ENCODE measurements at regions not wholly inside any gene's neighbourhood (a gene's known extent, or its start where the extent isn't known, plus 50 kb on each side); places are given as distances from the start of the nearest gene placed in this dataset.

DNA sequence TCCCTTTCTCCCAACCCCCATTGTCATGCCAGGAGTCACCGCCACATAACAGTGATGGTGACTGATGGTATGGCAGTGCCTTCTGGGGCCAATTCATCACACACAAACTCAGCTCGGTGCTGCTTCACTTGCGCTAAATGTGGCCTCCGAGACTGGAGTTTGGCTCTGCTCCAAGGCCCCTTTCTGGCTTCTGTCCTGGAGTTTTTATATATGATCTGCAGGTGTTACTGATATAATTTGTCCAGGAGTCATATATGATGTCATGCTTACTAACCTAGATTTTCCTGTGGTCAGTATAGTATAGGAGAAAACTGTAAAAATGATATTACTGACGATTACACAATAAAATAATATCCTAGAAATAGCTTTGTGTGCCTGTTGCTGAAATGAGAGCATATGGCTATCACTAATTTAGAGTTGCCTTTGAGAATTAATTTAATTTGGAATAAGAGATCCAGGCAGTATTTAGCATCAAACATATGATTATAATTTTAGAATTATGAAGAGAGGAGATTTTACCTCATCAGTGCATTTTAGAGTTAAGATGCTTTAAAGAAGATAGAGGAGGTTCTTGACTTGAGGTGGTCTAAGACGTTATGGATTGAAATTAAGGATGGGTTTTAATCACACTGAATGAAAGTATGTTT lies 334.1 kb upstream of the CD180 start:
- no peak overlapping the region for H3K4me3 ChIP-seq (ENCODE audit: low read depth in 2 of 2, low read length in 1 of 2)
- no peaks in the 10 kb centered on the region for H3K27me3 ChIP-seq (ENCODE audit: insufficient read depth)
- H4K20me1 ChIP-seq (ENCODE audit: insufficient read depth): no peaks in the 10 kb centered on the region
- WGBS (ENCODE audit: low lambda C conversion rate): 10% methylated on average over 6 of the region's 6 CpGs
- H3K4me2 ChIP-seq: no peak overlapping the region
- H3K36me3 ChIP-seq (replicated peaks in 1 of 2; ENCODE audit: control insufficient read depth in 1 of 2, insufficient read depth in 2 of 2, low read length in 1 of 2): no peaks in the 10 kb centered on the region
- ChIA-PET POLR2A (interaction anchor here (1.4 kb wide), 1 partner anchor 685 kb away, joined by 3 read pairs; the partner anchor contains the start of gene PIK3R1), CTCF (interaction anchor here (0.7 to 2.0 kb wide), 7 partner anchors 17 to 741 kb away, joined by 3 to 7 read pairs (median 3); no protein-coding TSS in a partner anchor)
- TF ChIP-seq RAD21 (IDR thresholded peaks at IDR 0.05; ENCODE audit: low read length) (peak; percentile 44), RXRA (IDR thresholded peaks at IDR 0.05; ENCODE audit: borderline replicate concordance, low read depth) (no peak), ELF1 (IDR thresholded peaks at IDR 0.05) (no peak), MXI1 (IDR thresholded peaks at IDR 0.05; ENCODE audit: low read depth, low read length) (0 out of 2 replicates have a peak, but pooled peaks have one; percentile 23), CHD2 (IDR thresholded peaks at IDR 0.05; ENCODE audit: low read length, partially characterized antibody) (peak; percentile 56), EP300 (IDR thresholded peaks at IDR 0.05; ENCODE audit: borderline replicate concordance in 1 of 2, low read depth in 1 of 2, low read length in 1 of 2) (peak in 1 of 2 experiments; percentile 70; a peak in 1 of 4 replicates), EZH2phosphoT487 (IDR thresholded peaks at IDR 0.05; ENCODE audit: borderline replicate concordance, low read depth) (no peak), MEF2A (IDR thresholded peaks at IDR 0.05; ENCODE audit: borderline replicate concordance, low read depth) (no peak), GATA2 (CRISPR knock-in tag; IDR thresholded peaks at IDR 0.05) (0 out of 2 replicates have a peak, but pooled peaks have one; percentile 33), GABPA (IDR thresholded peaks at IDR 0.05; ENCODE audit: low read depth) (no peak), RCOR1 (IDR thresholded peaks at IDR 0.05; ENCODE audit: low read length) (peak; percentile 86)
- H3K9me3 ChIP-seq: peaks cover 9% of the 10 kb centered on the region; the same call in 1 of the 2 replicates
- H3K9ac ChIP-seq: no peak overlapping the region
- H3F3A ChIP-seq (replicated peaks; ENCODE audit: insufficient read depth): no peaks in the 10 kb centered on the region
- no peak overlapping the region for H2AFZ ChIP-seq (ENCODE audit: low read depth)
- peak; percentile 44 for DNase-seq
- H3K9me2 ChIP-seq: no peaks in the 10 kb centered on the region
- peak overlapping the region in 1 of 2 experiments; percentile 11; a peak in 1 of 4 replicates for H3K27ac ChIP-seq (ENCODE audit: low read depth in 2 of 2, low read length in 1 of 2)
- peaks cover 0 to 5% of the 10 kb centered on the region in 2 experiments; a peak in 2 of 4 replicates for H3K4me1 ChIP-seq (ENCODE audit: control insufficient read depth in 1 of 2, insufficient read depth in 2 of 2, low read depth in 1 of 2, low read length in 1 of 2)
- H3K79me2 ChIP-seq (ENCODE audit: insufficient read depth): no peaks in the 10 kb centered on the region

DNA sequence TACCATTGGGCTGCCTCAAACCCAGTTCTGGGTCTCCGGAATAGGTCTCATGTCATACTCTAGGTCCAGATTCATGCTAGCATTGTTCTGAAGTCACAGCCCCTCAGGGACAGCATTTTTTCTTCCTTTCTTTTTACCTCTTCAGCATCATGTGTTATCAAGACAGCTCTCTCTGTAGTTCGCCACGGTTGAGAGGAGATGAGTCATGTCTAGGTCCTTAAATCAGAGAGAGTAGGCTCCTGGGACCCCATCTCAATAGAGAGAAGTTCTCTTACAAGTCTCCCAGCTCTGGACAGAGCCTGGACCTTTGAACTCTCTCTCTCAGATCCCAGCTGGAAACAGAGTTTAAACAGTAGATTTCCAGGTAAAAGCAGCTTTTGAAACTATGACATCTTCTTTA lies 332.4 kb upstream of the CD180 start:
- Histone ChIP-seq H3K4me3 (ENCODE audit: low read depth in 2 of 2, low read length in 1 of 2) (no peak overlapping the region), H3K9ac (no peak overlapping the region), H2AFZ (ENCODE audit: low read depth) (no peak overlapping the region), H3K79me2 (ENCODE audit: insufficient read depth) (no peaks in the 10 kb centered on the region), H3K4me1 (ENCODE audit: control insufficient read depth in 1 of 2, insufficient read depth in 2 of 2, low read depth in 1 of 2, low read length in 1 of 2) (peaks cover 0 to 5% of the 10 kb centered on the region in 2 experiments; a peak in 2 of 4 replicates), H3K9me2 (no peaks in the 10 kb centered on the region), H3K4me2 (no peak overlapping the region), H4K20me1 (ENCODE audit: insufficient read depth) (no peaks in the 10 kb centered on the region), H3K27ac (ENCODE audit: low read depth in 2 of 2, low read length in 1 of 2) (no peak overlapping the region), H3K9me3 (peaks cover 9% of the 10 kb centered on the region; the same call in 1 of the 2 replicates), H3K36me3 (replicated peaks in 1 of 2; ENCODE audit: control insufficient read depth in 1 of 2, insufficient read depth in 2 of 2, low read length in 1 of 2) (no peaks in the 10 kb centered on the region), H3F3A (replicated peaks; ENCODE audit: insufficient read depth) (no peaks in the 10 kb centered on the region), H3K27me3 (ENCODE audit: insufficient read depth) (no peaks in the 10 kb centered on the region)
- ChIA-PET POLR2A (no interaction called here), CTCF (interaction anchor here (2.0 kb wide), 1 partner anchor 70 kb away, joined by 5 read pairs; no protein-coding TSS in a partner anchor)
- DNase-seq: no peak
- TF ChIP-seq, protein P1, sequence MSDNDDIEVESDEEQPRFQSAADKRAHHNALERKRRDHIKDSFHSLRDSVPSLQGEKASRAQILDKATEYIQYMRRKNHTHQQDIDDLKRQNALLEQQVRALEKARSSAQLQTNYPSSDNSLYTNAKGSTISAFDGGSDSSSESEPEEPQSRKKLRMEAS (IDR thresholded peaks at IDR 0.05; ENCODE audit: low read depth): no peak
- TF ChIP-seq POLR2AphosphoS5 (IDR thresholded peaks at IDR 0.05; ENCODE audit: low read depth, low read length) (no peak), RCOR1 (IDR thresholded peaks at IDR 0.05; ENCODE audit: low read length) (no peak), RXRA (IDR thresholded peaks at IDR 0.05; ENCODE audit: borderline replicate concordance, low read depth) (no peak), EZH2phosphoT487 (IDR thresholded peaks at IDR 0.05; ENCODE audit: borderline replicate concordance, low read depth) (no peak), TCF12 (IDR thresholded peaks at IDR 0.05) (no peak), YY1 (IDR thresholded peaks at IDR 0.05; ENCODE audit: low read depth) (no peak), ELF1 (IDR thresholded peaks at IDR 0.05) (no peak), FOXM1 (IDR thresholded peaks at IDR 0.05; ENCODE audit: low read depth) (no peak), RFX5 (IDR thresholded peaks at IDR 0.05; ENCODE audit: low read length) (no peak), GATA2 (CRISPR knock-in tag; IDR thresholded peaks at IDR 0.05) (no peak), SIN3A (IDR thresholded peaks at IDR 0.05; ENCODE audit: borderline replicate concordance, low read depth, low read length) (no peak), NRF1 (IDR thresholded peaks at IDR 0.05; ENCODE audit: low read depth, low read length) (no peak)
- TF ChIP-seq, protein P2, sequence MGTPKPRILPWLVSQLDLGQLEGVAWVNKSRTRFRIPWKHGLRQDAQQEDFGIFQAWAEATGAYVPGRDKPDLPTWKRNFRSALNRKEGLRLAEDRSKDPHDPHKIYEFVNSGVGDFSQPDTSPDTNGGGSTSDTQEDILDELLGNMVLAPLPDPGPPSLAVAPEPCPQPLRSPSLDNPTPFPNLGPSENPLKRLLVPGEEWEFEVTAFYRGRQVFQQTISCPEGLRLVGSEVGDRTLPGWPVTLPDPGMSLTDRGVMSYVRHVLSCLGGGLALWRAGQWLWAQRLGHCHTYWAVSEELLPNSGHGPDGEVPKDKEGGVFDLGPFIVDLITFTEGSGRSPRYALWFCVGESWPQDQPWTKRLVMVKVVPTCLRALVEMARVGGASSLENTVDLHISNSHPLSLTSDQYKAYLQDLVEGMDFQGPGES (IDR thresholded peaks at IDR 0.05; ENCODE audit: low read depth, low read length): no peak
- TF ChIP-seq, protein P3, sequence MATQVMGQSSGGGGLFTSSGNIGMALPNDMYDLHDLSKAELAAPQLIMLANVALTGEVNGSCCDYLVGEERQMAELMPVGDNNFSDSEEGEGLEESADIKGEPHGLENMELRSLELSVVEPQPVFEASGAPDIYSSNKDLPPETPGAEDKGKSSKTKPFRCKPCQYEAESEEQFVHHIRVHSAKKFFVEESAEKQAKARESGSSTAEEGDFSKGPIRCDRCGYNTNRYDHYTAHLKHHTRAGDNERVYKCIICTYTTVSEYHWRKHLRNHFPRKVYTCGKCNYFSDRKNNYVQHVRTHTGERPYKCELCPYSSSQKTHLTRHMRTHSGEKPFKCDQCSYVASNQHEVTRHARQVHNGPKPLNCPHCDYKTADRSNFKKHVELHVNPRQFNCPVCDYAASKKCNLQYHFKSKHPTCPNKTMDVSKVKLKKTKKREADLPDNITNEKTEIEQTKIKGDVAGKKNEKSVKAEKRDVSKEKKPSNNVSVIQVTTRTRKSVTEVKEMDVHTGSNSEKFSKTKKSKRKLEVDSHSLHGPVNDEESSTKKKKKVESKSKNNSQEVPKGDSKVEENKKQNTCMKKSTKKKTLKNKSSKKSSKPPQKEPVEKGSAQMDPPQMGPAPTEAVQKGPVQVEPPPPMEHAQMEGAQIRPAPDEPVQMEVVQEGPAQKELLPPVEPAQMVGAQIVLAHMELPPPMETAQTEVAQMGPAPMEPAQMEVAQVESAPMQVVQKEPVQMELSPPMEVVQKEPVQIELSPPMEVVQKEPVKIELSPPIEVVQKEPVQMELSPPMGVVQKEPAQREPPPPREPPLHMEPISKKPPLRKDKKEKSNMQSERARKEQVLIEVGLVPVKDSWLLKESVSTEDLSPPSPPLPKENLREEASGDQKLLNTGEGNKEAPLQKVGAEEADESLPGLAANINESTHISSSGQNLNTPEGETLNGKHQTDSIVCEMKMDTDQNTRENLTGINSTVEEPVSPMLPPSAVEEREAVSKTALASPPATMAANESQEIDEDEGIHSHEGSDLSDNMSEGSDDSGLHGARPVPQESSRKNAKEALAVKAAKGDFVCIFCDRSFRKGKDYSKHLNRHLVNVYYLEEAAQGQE (IDR thresholded peaks at IDR 0.05; ENCODE audit: low read depth, low read length): no peak
- TF ChIP-seq, protein P4, sequence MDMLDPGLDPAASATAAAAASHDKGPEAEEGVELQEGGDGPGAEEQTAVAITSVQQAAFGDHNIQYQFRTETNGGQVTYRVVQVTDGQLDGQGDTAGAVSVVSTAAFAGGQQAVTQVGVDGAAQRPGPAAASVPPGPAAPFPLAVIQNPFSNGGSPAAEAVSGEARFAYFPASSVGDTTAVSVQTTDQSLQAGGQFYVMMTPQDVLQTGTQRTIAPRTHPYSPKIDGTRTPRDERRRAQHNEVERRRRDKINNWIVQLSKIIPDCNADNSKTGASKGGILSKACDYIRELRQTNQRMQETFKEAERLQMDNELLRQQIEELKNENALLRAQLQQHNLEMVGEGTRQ (IDR thresholded peaks at IDR 0.05; ENCODE audit: borderline replicate concordance, low read depth, low read length): no peak
- 61% methylated on average over 3 of the region's 3 CpGs for WGBS (ENCODE audit: low lambda C conversion rate)
